PFSK-1 (cell line): ENCODE measurements at regions not wholly inside any gene's neighbourhood (a gene's known extent, or its start where the extent isn't known, plus 50 kb on each side); places are given as distances from the start of the nearest gene placed in this dataset.

ENCODE experiments used
- FOXP2 ChIP-seq: optimal IDR thresholded peaks from 2 replicates; pipeline ENCODE3; 2011; ENCODE audit warnings: borderline replicate concordance, control low read depth, inconsistent platforms; ENCODE audit not compliant: insufficient read depth; ENCODE audit errors: extremely low read length, extremely low read depth
- POLR2AphosphoS5 ChIP-seq: IDR thresholded peaks from 2 replicates; pipeline ENCODE4 v1.6.1; 2012; ENCODE audit warnings: low read depth, mild to moderate bottlenecking, control low read depth, low read length, moderate library complexity
- SIN3A ChIP-seq: IDR thresholded peaks from 2 replicates; pipeline ENCODE4 v1.6.1; 2012; ENCODE audit warnings: mild to moderate bottlenecking, low read length, moderate library complexity, borderline replicate concordance; ENCODE audit not compliant: insufficient read depth
- TAF1 ChIP-seq: IDR thresholded peaks from 2 replicates; pipeline ENCODE4 v1.6.1; 2012; ENCODE audit warnings: low read length, control low read depth, borderline replicate concordance; ENCODE audit not compliant: insufficient read depth
- TF ChIP-seq, protein P1 (sequence below), 2 experiments: IDR thresholded peaks; 2 replicates each; pipeline versions ENCODE4 v1.6.1 to v1.8.0; 2011 to 2012; ENCODE audit warnings: low read depth in 2 of 2, low read length in 2 of 2, control low read depth in 1 of 2, inconsistent platforms in 1 of 2, mild to moderate bottlenecking in 1 of 2, moderate library complexity in 1 of 2; ENCODE audit not compliant: insufficient read depth in 1 of 2

DNA sequence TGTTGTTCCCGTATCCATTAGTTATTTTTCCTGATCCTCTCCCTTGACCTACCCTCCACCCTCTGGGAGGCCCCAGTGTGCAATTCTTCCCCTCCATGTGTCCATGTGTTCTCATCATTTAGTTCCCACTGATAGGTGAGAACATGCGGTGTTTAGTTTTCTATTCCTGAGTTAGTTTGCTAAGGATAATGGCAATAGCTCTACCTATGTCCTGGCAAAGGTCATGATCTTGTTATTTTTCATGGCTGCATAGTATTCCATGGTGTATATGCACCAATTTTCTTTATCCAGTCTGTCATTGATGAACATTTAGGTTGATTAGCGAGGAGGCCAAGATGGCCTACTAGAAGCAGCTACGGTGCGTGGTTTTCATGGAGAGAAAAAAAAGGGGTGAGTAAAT is 714.1 kb downstream of the STIM2 start:
- TF ChIP-seq FOXP2 (no peak), SIN3A (no peak), TAF1 (no peak), POLR2AphosphoS5 (no peak)
- TF ChIP-seq, protein P1, sequence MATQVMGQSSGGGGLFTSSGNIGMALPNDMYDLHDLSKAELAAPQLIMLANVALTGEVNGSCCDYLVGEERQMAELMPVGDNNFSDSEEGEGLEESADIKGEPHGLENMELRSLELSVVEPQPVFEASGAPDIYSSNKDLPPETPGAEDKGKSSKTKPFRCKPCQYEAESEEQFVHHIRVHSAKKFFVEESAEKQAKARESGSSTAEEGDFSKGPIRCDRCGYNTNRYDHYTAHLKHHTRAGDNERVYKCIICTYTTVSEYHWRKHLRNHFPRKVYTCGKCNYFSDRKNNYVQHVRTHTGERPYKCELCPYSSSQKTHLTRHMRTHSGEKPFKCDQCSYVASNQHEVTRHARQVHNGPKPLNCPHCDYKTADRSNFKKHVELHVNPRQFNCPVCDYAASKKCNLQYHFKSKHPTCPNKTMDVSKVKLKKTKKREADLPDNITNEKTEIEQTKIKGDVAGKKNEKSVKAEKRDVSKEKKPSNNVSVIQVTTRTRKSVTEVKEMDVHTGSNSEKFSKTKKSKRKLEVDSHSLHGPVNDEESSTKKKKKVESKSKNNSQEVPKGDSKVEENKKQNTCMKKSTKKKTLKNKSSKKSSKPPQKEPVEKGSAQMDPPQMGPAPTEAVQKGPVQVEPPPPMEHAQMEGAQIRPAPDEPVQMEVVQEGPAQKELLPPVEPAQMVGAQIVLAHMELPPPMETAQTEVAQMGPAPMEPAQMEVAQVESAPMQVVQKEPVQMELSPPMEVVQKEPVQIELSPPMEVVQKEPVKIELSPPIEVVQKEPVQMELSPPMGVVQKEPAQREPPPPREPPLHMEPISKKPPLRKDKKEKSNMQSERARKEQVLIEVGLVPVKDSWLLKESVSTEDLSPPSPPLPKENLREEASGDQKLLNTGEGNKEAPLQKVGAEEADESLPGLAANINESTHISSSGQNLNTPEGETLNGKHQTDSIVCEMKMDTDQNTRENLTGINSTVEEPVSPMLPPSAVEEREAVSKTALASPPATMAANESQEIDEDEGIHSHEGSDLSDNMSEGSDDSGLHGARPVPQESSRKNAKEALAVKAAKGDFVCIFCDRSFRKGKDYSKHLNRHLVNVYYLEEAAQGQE (IDR thresholded peaks at IDR 0.05; ENCODE audit: insufficient read depth in 1 of 2, low read depth in 2 of 2, low read length in 2 of 2): no peak

DNA sequence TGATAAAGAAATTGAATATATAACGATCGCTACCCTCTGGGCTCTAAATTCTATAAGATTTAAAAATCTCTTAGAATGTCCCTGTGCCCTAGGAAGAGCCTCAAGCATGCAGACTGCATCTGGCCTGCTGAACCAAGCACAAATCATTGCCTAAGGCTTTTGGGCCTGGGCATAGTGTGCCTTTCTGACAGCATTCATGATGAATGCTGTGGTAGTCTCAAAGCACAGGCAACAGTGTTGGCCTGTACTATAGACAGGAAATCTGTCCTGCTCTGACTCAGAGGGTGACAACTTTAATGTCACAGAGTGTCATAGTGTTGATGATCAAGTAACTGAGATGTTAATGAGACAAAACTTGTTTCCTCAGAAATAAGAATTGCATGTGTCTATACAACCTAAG is 717.3 kb downstream of the STIM2 start:
- TF ChIP-seq TAF1 (no peak), SIN3A (no peak), FOXP2 (no peak), POLR2AphosphoS5 (no peak)
- TF ChIP-seq, protein P1 (IDR thresholded peaks at IDR 0.05; ENCODE audit: insufficient read depth in 1 of 2, low read depth in 2 of 2, low read length in 2 of 2): no peak

DNA sequence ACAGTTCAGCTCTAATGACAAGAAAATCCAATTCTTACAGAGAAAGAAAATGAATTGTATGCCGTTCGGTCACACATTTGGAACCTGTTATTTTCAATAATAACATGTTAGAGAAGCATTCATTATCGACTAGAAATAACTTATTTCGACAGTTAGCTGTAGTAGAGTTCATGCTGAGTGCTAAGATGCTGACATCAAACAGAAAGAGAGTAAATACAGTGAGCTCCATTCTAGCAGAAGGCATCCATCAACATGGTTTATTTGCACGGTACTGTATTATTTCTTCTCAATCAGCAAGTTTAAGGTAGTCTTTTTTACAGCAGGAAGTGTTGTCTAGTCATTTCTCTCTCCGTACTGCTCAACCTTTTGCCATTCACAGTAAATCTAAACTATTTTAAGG is 732.1 kb downstream of the STIM2 start:
- no peak for TF ChIP-seq TAF1
- TF ChIP-seq POLR2AphosphoS5: no peak
- TF ChIP-seq FOXP2: no peak
- no peak for TF ChIP-seq SIN3A
- TF ChIP-seq, protein P1 (IDR thresholded peaks at IDR 0.05; ENCODE audit: insufficient read depth in 1 of 2, low read depth in 2 of 2, low read length in 2 of 2): no peak

GRCh38 chr4:27594922-27595321 is 734.3 kb downstream of the STIM2 start:
- no peak for TF ChIP-seq POLR2AphosphoS5
- TF ChIP-seq, protein P1 (IDR thresholded peaks at IDR 0.05; ENCODE audit: insufficient read depth in 1 of 2, low read depth in 2 of 2, low read length in 2 of 2): no peak
- no peak for TF ChIP-seq TAF1
- no peak for TF ChIP-seq SIN3A
- TF ChIP-seq FOXP2: no peak

DNA sequence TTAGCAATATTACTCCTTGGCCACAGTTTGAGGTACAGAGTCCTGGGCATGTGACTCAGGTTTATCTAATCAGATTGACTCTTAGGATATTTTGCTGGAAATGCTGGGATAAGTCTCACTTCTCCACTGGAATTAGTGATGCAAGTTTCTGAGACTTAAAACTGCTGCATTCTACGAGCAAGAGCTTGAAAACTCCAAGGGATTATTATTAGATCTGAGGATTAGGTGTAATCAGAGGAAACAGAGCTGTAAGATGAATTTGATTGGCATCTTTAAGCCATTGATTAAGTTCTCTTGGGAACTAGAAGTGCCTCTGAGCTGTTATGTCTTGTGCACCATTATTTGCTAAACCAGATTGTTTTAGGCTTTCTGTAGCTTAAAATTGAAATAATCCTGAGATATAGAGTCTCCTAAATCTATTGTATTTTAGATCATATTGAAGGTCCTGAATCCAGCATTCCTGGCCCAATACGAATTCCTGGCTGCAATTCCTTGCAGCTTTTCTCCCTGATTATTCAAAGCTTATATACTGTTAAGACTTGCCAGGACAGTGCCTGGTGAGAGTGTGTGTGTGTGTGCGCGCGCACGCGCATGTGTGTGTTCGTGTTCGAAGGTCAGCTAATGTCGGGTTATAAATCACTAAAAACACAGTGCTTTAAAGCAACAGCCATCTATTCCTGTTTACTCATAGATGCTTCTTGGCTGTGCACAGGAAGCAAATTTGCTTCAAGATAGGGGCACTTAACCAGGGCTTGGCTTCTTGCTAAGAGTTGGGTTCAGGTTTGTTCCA is 735.1 kb downstream of the STIM2 start:
- TF ChIP-seq SIN3A: no peak
- TF ChIP-seq FOXP2: no peak
- no peak for TF ChIP-seq POLR2AphosphoS5
- TF ChIP-seq TAF1: no peak
- TF ChIP-seq, protein P1 (IDR thresholded peaks at IDR 0.05; ENCODE audit: insufficient read depth in 1 of 2, low read depth in 2 of 2, low read length in 2 of 2): no peak
